Panc1 (cell line): ENCODE measurements at regions not wholly inside any gene's neighbourhood (a gene's known extent, or its start where the extent isn't known, plus 50 kb on each side); places are given as distances from the start of the nearest gene placed in this dataset.

Source experiments
- POLR2AphosphoS5 ChIP-seq: IDR thresholded peaks from 2 replicates; pipeline ENCODE4 v1.6.1; 2012; ENCODE audit warnings: mild to moderate bottlenecking, low read depth, low read length, moderate library complexity
- SIN3A ChIP-seq: IDR thresholded peaks from 2 replicates; pipeline ENCODE4 v1.6.1; 2012; ENCODE audit warnings: low read depth, mild to moderate bottlenecking, low read length, moderate library complexity, borderline replicate concordance; ENCODE audit not compliant: insufficient read depth
- TCF7L2 ChIP-seq: IDR thresholded peaks from 2 replicates; pipeline ENCODE4 v1.6.1; 2011; ENCODE audit warnings: mild to moderate bottlenecking, low read depth, low read length, inconsistent platforms
- TF ChIP-seq, protein P1 (sequence below): fragments of 450-650 bp; IDR thresholded peaks from 2 replicates; pipeline ENCODE4 v1.5.1; 2017; ENCODE audit warnings: mild to moderate bottlenecking
- TF ChIP-seq, protein P2 (sequence below), 2 experiments: IDR thresholded peaks; 2 replicates each; pipeline ENCODE4 v1.6.1; 2011 to 2012; ENCODE audit warnings: low read depth in 2 of 2, control low read depth in 1 of 2, low read length in 1 of 2, mild to moderate bottlenecking in 1 of 2, moderate library complexity in 1 of 2; ENCODE audit not compliant: insufficient read depth in 1 of 2

DNA sequence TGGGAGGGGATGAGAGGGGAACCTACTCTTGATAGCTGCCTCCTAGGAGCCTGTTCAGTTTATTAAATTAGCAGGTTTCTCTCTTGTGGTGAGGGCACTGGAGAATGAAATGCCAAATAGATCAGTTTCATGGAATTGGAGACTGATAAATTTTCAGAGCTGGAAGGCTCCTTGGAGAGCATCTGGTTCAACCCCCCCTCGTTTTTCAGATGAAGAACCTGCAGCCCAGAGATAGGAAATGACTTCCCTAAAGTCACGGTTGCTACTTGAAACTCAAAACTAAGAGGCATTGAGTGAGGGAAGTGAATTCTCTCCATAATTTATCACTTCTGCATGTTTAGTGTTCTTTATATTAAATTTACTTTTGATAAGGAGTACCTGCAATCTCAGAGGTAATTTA, 366.0 kb upstream of the CCL2 start:
- TF ChIP-seq, protein P1, sequence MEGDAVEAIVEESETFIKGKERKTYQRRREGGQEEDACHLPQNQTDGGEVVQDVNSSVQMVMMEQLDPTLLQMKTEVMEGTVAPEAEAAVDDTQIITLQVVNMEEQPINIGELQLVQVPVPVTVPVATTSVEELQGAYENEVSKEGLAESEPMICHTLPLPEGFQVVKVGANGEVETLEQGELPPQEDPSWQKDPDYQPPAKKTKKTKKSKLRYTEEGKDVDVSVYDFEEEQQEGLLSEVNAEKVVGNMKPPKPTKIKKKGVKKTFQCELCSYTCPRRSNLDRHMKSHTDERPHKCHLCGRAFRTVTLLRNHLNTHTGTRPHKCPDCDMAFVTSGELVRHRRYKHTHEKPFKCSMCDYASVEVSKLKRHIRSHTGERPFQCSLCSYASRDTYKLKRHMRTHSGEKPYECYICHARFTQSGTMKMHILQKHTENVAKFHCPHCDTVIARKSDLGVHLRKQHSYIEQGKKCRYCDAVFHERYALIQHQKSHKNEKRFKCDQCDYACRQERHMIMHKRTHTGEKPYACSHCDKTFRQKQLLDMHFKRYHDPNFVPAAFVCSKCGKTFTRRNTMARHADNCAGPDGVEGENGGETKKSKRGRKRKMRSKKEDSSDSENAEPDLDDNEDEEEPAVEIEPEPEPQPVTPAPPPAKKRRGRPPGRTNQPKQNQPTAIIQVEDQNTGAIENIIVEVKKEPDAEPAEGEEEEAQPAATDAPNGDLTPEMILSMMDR: no peak
- no peak for TF ChIP-seq TCF7L2
- TF ChIP-seq POLR2AphosphoS5: no peak
- TF ChIP-seq SIN3A: no peak
- TF ChIP-seq, protein P2, sequence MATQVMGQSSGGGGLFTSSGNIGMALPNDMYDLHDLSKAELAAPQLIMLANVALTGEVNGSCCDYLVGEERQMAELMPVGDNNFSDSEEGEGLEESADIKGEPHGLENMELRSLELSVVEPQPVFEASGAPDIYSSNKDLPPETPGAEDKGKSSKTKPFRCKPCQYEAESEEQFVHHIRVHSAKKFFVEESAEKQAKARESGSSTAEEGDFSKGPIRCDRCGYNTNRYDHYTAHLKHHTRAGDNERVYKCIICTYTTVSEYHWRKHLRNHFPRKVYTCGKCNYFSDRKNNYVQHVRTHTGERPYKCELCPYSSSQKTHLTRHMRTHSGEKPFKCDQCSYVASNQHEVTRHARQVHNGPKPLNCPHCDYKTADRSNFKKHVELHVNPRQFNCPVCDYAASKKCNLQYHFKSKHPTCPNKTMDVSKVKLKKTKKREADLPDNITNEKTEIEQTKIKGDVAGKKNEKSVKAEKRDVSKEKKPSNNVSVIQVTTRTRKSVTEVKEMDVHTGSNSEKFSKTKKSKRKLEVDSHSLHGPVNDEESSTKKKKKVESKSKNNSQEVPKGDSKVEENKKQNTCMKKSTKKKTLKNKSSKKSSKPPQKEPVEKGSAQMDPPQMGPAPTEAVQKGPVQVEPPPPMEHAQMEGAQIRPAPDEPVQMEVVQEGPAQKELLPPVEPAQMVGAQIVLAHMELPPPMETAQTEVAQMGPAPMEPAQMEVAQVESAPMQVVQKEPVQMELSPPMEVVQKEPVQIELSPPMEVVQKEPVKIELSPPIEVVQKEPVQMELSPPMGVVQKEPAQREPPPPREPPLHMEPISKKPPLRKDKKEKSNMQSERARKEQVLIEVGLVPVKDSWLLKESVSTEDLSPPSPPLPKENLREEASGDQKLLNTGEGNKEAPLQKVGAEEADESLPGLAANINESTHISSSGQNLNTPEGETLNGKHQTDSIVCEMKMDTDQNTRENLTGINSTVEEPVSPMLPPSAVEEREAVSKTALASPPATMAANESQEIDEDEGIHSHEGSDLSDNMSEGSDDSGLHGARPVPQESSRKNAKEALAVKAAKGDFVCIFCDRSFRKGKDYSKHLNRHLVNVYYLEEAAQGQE (IDR thresholded peaks at IDR 0.05; ENCODE audit: insufficient read depth in 1 of 2, low read depth in 2 of 2, low read length in 1 of 2): no peak
